Right lobe of liver (tissue), 4 donors: ENCODE measurements at regions not wholly inside any gene's neighbourhood (a gene's known extent, or its start where the extent isn't known, plus 50 kb on each side); places are given as distances from the start of the nearest gene placed in this dataset.

Experiments
- CTCF ChIP-seq, 4 donors: fragments of 200-600 bp in 3 of 4; fragments of 450-650 bp in 1 of 4; IDR thresholded peaks; one replicate each; pipeline versions ENCODE4 v1.5.1 to v1.8.0; 2016 to 2022; ENCODE audit warnings: antibody characterized with exemption in 4 of 4, mild to moderate bottlenecking in 2 of 4
- POLR2A ChIP-seq: fragments of 450-650 bp; IDR thresholded peaks from one replicate; pipeline ENCODE4 v1.6.1; 2017; ENCODE audit warnings: antibody characterized with exemption, mild to moderate bottlenecking
- donor health status: DM: no; HTN: no; CAD: no.
- donor health status: DM: no; HTN: no; CAD: no.
- donor health status: DM: no; HTN: yes; CAD: no.

GRCh38 chr6:113616701-113617274, 240.4 kb upstream of the MARCKS start:
- TF ChIP-seq CTCF (IDR thresholded peaks at IDR 0.05) (no peak), POLR2A (no peak)
